HG03045 (cell line): ENCODE measurements at regions not wholly inside any gene's neighbourhood (a gene's known extent, or its start where the extent isn't known, plus 50 kb on each side); places are given as distances from the start of the nearest gene placed in this dataset.

Experiments used
- ATAC-seq: cut with Tn5 transposase; IDR thresholded peaks from one replicate; pipeline ENCODE4 v1.9.1; 2021; ENCODE audit warnings: mild to moderate bottlenecking, moderate library complexity; ENCODE audit not compliant: unreplicated experiment

GRCh38 chr22:48950151-48950915, 877.3 kb downstream of the BRD1 start:
- no peak for ATAC-seq

GRCh38 chr22:48949375-48950149, 878.1 kb downstream of the BRD1 start:
- no peak for ATAC-seq

- no peak for ATAC-seq
Observed at GRCh38 chr22:48948575-48949170, 879.0 kb downstream of the BRD1 start.

GRCh38 chr22:48947636-48948035, 880.0 kb downstream of the BRD1 start:
- ATAC-seq, result no peak

- ATAC-seq, result no peak
Observed at GRCh38 chr22:48945621-48946458, 881.8 kb downstream of the BRD1 start.

GRCh38 chr22:48944751-48945620, 882.7 kb downstream of the BRD1 start:
- no peak for ATAC-seq

- ATAC-seq, result no peak
Observed at GRCh38 chr22:48944433-48944750, 883.3 kb downstream of the BRD1 start.

GRCh38 chr22:48943567-48944432, 883.9 kb downstream of the BRD1 start:
- no peak for ATAC-seq

GRCh38 chr22:48942698-48943566, 884.7 kb downstream of the BRD1 start:
- no peak for ATAC-seq

GRCh38 chr22:48941903-48942575, 885.6 kb downstream of the BRD1 start:
- no peak for ATAC-seq

- no peak for ATAC-seq
Observed at GRCh38 chr22:48941033-48941902, 886.4 kb downstream of the BRD1 start.

GRCh38 chr22:48940266-48941032, 887.2 kb downstream of the BRD1 start:
- no peak for ATAC-seq

- ATAC-seq, result no peak
Observed at GRCh38 chr22:48939441-48940265, 888.0 kb downstream of the BRD1 start.

GRCh38 chr22:48938741-48939140, 888.9 kb downstream of the BRD1 start:
- no peak for ATAC-seq

- no peak for ATAC-seq
Observed at GRCh38 chr22:48937032-48937639, 890.5 kb downstream of the BRD1 start.
